RCC 7860 (cell line): ENCODE measurements at regions not wholly inside any gene's neighbourhood (a gene's known extent, or its start where the extent isn't known, plus 50 kb on each side); places are given as distances from the start of the nearest gene placed in this dataset.

Experiments
- DNase-seq: peaks from one replicate; pipeline ENCODE4 v3.0.0-alpha.2; 2015; ENCODE audit warnings: low spot score
- FAIRE-seq: peaks from 2 replicates; lab custom pipeline; 2012; peaks lifted over from hg19 to GRCh38; lab: Jason Lieb, UNC

- DNase-seq (no peak), FAIRE-seq (no peak)
These were observed 109.4 kb upstream of the ANO1 start for GRCh38 chr11:69968396-69969347.

GRCh38 chr11:69969890-69970784 lies 108.0 kb upstream of the ANO1 start:
- FAIRE-seq (no peak), DNase-seq (no peak)

- DNase-seq: no peak
- FAIRE-seq: no peak
These were observed 107.2 kb upstream of the ANO1 start for GRCh38 chr11:69970785-69971535.

- FAIRE-seq (no peak), DNase-seq (no peak)
These were observed 106.4 kb upstream of the ANO1 start for GRCh38 chr11:69971741-69972140.

GRCh38 chr11:69972351-69972802 lies 105.7 kb upstream of the ANO1 start:
- FAIRE-seq (no peak), DNase-seq (no peak)

- no peak for DNase-seq
These were observed 103.6 kb upstream of the ANO1 start for GRCh38 chr11:69974528-69974927.

GRCh38 chr11:69975822-69976221 lies 102.3 kb upstream of the ANO1 start:
- no peak for FAIRE-seq
- DNase-seq: no peak

More at GRCh38 chr11:69974528-69974927, 103.6 kb upstream of the ANO1 start:
- no peak for FAIRE-seq

- FAIRE-seq (no peak), DNase-seq (no peak)
These were observed 101.3 kb upstream of the ANO1 start for GRCh38 chr11:69976794-69977193.

GRCh38 chr11:69977951-69978350 lies 100.2 kb upstream of the ANO1 start:
- FAIRE-seq: no peak
- DNase-seq: no peak

GRCh38 chr11:69978841-69979614 lies 99.1 kb upstream of the ANO1 start:
- DNase-seq (no peak), FAIRE-seq (no peak)

GRCh38 chr11:69979632-69980031 lies 98.5 kb upstream of the ANO1 start:
- no peak for DNase-seq
- FAIRE-seq: no peak

- DNase-seq (no peak), FAIRE-seq (no peak)
These were observed 96.9 kb upstream of the ANO1 start for GRCh38 chr11:69981119-69981784.

- no peak for DNase-seq
- no peak for FAIRE-seq
These were observed 95.2 kb upstream of the ANO1 start for GRCh38 chr11:69982690-69983570.

GRCh38 chr11:69983571-69983877 lies 94.6 kb upstream of the ANO1 start:
- FAIRE-seq (no peak), DNase-seq (no peak)

GRCh38 chr11:69983897-69984438 lies 94.1 kb upstream of the ANO1 start:
- FAIRE-seq: no peak
- DNase-seq: no peak

- no peak for DNase-seq
- FAIRE-seq: no peak
These were observed 93.5 kb upstream of the ANO1 start for GRCh38 chr11:69984457-69985261.

- no peak for FAIRE-seq
- no peak for DNase-seq
These were observed 92.8 kb upstream of the ANO1 start for GRCh38 chr11:69985331-69985640.
